ENCODE measurements at regions not wholly inside any gene's neighbourhood (a gene's known extent, or its start where the extent isn't known, plus 50 kb on each side); places are given as distances from the start of the nearest gene placed in this dataset.

- no peak for TF ChIP-seq CTCF (IDR thresholded peaks at IDR 0.05; ENCODE audit: extremely low read depth, missing control alignments)
- no peak for DNase-seq (ENCODE audit: low spot score)
Observed at GRCh38 chr10:2990764-2991163, 76.6 kb upstream of the PFKP start.

- DNase-seq (ENCODE audit: low spot score) = no peak
- TF ChIP-seq CTCF (IDR thresholded peaks at IDR 0.05; ENCODE audit: extremely low read depth, missing control alignments) = no peak
Observed at GRCh38 chr10:2989292-2989947, 77.9 kb upstream of the PFKP start.

- no peak for TF ChIP-seq CTCF (IDR thresholded peaks at IDR 0.05; ENCODE audit: extremely low read depth, missing control alignments)
- no peak for DNase-seq (ENCODE audit: low spot score)
Observed at GRCh38 chr10:2987185-2987768, 80.1 kb upstream of the PFKP start.

GRCh38 chr10:2986391-2986801 is 81.0 kb upstream of the PFKP start:
- no peak for DNase-seq (ENCODE audit: low spot score)

GRCh38 chr10:2985729-2986232 is 81.6 kb upstream of the PFKP start:
- DNase-seq (ENCODE audit: low spot score) = no peak
- no peak for TF ChIP-seq CTCF (IDR thresholded peaks at IDR 0.05; ENCODE audit: extremely low read depth, missing control alignments)

More at GRCh38 chr10:2986391-2986801, 81.0 kb upstream of the PFKP start:
- TF ChIP-seq CTCF (IDR thresholded peaks at IDR 0.05; ENCODE audit: extremely low read depth, missing control alignments) = no peak

GRCh38 chr10:2984682-2985081 is 82.7 kb upstream of the PFKP start:
- TF ChIP-seq CTCF (IDR thresholded peaks at IDR 0.05; ENCODE audit: extremely low read depth, missing control alignments) = no peak
- DNase-seq (ENCODE audit: low spot score) = peak; percentile 19

GRCh38 chr10:2982146-2982545 is 85.2 kb upstream of the PFKP start:
- TF ChIP-seq CTCF (IDR thresholded peaks at IDR 0.05; ENCODE audit: extremely low read depth, missing control alignments) = no peak
- DNase-seq (ENCODE audit: low spot score) = no peak

Measured in GM20000 (cell line).